Mesendoderm (in vitro differentiated cells): ENCODE measurements at regions not wholly inside any gene's neighbourhood (a gene's known extent, or its start where the extent isn't known, plus 50 kb on each side); places are given as distances from the start of the nearest gene placed in this dataset.

Experiments used
- DNase-seq: peaks from one replicate; pipeline ENCODE4 v3.0.0; 2013
- H2AK5ac ChIP-seq: 2 replicates; pipeline ENCODE4 v1.6.1; 2013; ENCODE audit warnings: low read length, inconsistent platforms
- H2BK120ac ChIP-seq: 2 replicates; pipeline ENCODE4 v1.6.1; 2013; ENCODE audit warnings: low read depth, mild to moderate bottlenecking, low read length, moderate library complexity, mixed read lengths
- H2BK15ac ChIP-seq: replicated peaks from 2 replicates; pipeline ENCODE4 v1.6.1; 2013; ENCODE audit warnings: low read depth, mild to moderate bottlenecking, moderate library complexity
- H2BK5ac ChIP-seq: 2 replicates; pipeline ENCODE4 v1.6.1; 2013; ENCODE audit warnings: low read length, inconsistent platforms
- H3K18ac ChIP-seq: 2 replicates; pipeline ENCODE4 v1.6.1; 2013; ENCODE audit warnings: mild to moderate bottlenecking, low read length, mixed read lengths
- H3K23ac ChIP-seq: one replicate; pipeline ENCODE4 v1.6.1; 2013; ENCODE audit warnings: low read length
- H3K27ac ChIP-seq: 2 replicates; pipeline ENCODE4 v1.5.1; 2013; ENCODE audit warnings: low read depth, mild to moderate bottlenecking, inconsistent platforms, low read length, moderate library complexity
- H3K27me3 ChIP-seq: 2 replicates; pipeline ENCODE4 v1.6.1; 2013; ENCODE audit warnings: low read length, control low read depth, mild to moderate bottlenecking, inconsistent platforms; ENCODE audit not compliant: insufficient read depth, poor library complexity
- H3K36me3 ChIP-seq: 2 replicates; pipeline ENCODE4 v1.6.1; 2013; ENCODE audit warnings: low read length, inconsistent platforms; ENCODE audit not compliant: control insufficient read depth, insufficient read depth
- H3K4ac ChIP-seq: one replicate; pipeline ENCODE4 v1.6.1; 2013; ENCODE audit warnings: low read depth, mild to moderate bottlenecking, low read length, moderate library complexity
- H3K4me1 ChIP-seq: 2 replicates; pipeline ENCODE4 v1.6.1; 2013; ENCODE audit warnings: low read depth, low read length, inconsistent platforms; ENCODE audit not compliant: control insufficient read depth
- H3K4me2 ChIP-seq: 2 replicates; pipeline ENCODE4 v1.6.1; 2013; ENCODE audit warnings: low read length
- H3K4me3 ChIP-seq: 2 replicates; pipeline ENCODE4 v1.5.1; 2013; ENCODE audit warnings: mild to moderate bottlenecking, low read length
- H3K56ac ChIP-seq: one replicate; pipeline ENCODE4 v1.6.1; 2013; ENCODE audit warnings: low read length
- H3K79me1 ChIP-seq: 2 replicates; pipeline ENCODE4 v1.6.1; 2013; ENCODE audit warnings: low read length, inconsistent platforms
- H3K79me2 ChIP-seq: 2 replicates; pipeline ENCODE4 v1.6.1; 2013; ENCODE audit warnings: mild to moderate bottlenecking, low read length; ENCODE audit not compliant: control insufficient read depth, insufficient read depth
- H3K9ac ChIP-seq: 2 replicates; pipeline ENCODE4 v1.6.1; 2013; ENCODE audit warnings: low read length, inconsistent platforms
- H4K5ac ChIP-seq: one replicate; pipeline ENCODE4 v1.6.1; 2013; ENCODE audit warnings: low read length
- H4K8ac ChIP-seq: one replicate; pipeline ENCODE4 v1.6.1; 2013; ENCODE audit warnings: low read depth, mild to moderate bottlenecking, control low read depth, low read length, moderate library complexity
- whole genome bisulfite sequencing: extraction: QIAGEN DNeasy Blood & Tissue Kit; methylation state at CpG from one replicate; pipeline ENCODE4 v1.1.7; 2013; ENCODE audit warnings: low lambda C conversion rate, missing lambda C conversion rate; ENCODE audit not compliant: insufficient coverage; ENCODE audit errors: extremely low coverage; 5-methylcytosine and 5-hydroxymethylcytosine counted together

DNA sequence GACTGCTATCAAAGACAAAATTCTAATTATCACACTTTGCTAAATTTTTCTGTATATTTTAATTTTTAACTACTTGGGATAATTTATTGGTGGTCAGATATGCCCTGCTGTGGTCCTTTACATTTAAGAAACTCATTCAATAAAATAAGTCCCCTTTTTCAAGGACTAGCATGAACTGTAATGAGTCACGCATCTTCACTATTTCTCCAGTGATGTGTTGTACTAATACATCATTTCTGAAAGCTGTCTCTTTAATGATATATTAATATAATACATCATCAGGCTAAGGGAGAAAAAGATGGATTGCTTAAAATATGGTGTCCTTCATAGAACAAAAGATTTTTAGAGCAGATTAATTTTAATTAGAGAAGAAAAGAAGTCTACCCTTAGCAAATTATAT lies 901.4 kb downstream of the DIPK2A start:
- Histone ChIP-seq H3K27ac (no peak overlapping the region), H3K4me2 (no peak overlapping the region), H3K27me3 (no peaks in the 10 kb centered on the region), H2AK5ac (no peak overlapping the region), H3K4me3 (no peak overlapping the region), H3K9ac (no peak overlapping the region), H3K79me2 (no peaks in the 10 kb centered on the region), H2BK120ac (no peak overlapping the region), H2BK5ac (no peak overlapping the region), H3K56ac (no peak overlapping the region), H3K4me1 (no peaks in the 10 kb centered on the region), H3K79me1 (no peaks in the 10 kb centered on the region), H3K23ac (no peak overlapping the region), H3K36me3 (no peaks in the 10 kb centered on the region), H3K4ac (no peak overlapping the region), H4K5ac (no peak overlapping the region), H2BK15ac (no peak overlapping the region), H3K18ac (no peak overlapping the region), H4K8ac (no peak overlapping the region)
- WGBS, result no CpG with 5 or more reads among the region's 1 CpG
- no peak for DNase-seq

- Histone ChIP-seq H3K27ac (no peak overlapping the region), H3K4me2 (no peak overlapping the region), H3K36me3 (no peaks in the 10 kb centered on the region), H3K79me1 (no peaks in the 10 kb centered on the region), H3K27me3 (no peaks in the 10 kb centered on the region), H3K4me1 (no peaks in the 10 kb centered on the region), H2BK120ac (no peak overlapping the region), H4K5ac (no peak overlapping the region), H2BK5ac (no peak overlapping the region), H4K8ac (no peak overlapping the region), H3K9ac (no peak overlapping the region), H3K23ac (no peak overlapping the region), H3K4ac (no peak overlapping the region), H3K79me2 (no peaks in the 10 kb centered on the region), H3K18ac (no peak overlapping the region), H3K56ac (no peak overlapping the region), H2BK15ac (no peak overlapping the region), H2AK5ac (no peak overlapping the region), H3K4me3 (no peak overlapping the region)
- no peak for DNase-seq
These were observed 903.6 kb downstream of the DIPK2A start for GRCh38 chr3:144875211-144875610.

- H3K36me3 ChIP-seq, result no peaks in the 10 kb centered on the region
- no peak overlapping the region for H4K5ac ChIP-seq
- H3K18ac ChIP-seq, result no peak overlapping the region
- H2BK15ac ChIP-seq, result no peak overlapping the region
- no peak for DNase-seq
- no CpG with 5 or more reads among the region's 9 CpGs for WGBS
- H3K27me3 ChIP-seq, result no peaks in the 10 kb centered on the region
- H2BK5ac ChIP-seq, result no peak overlapping the region
- no peaks in the 10 kb centered on the region for H3K79me1 ChIP-seq
- H3K23ac ChIP-seq, result no peak overlapping the region
- H3K56ac ChIP-seq, result no peak overlapping the region
- no peak overlapping the region for H2AK5ac ChIP-seq
- no peak overlapping the region for H3K9ac ChIP-seq
- H3K79me2 ChIP-seq, result no peaks in the 10 kb centered on the region
- H3K4me2 ChIP-seq, result no peak overlapping the region
- no peak overlapping the region for H4K8ac ChIP-seq
- H3K27ac ChIP-seq, result no peak overlapping the region
- no peak overlapping the region for H2BK120ac ChIP-seq
- H3K4me1 ChIP-seq, result no peaks in the 10 kb centered on the region
- H3K4me3 ChIP-seq, result no peak overlapping the region
- no peak overlapping the region for H3K4ac ChIP-seq
These were observed 905.7 kb downstream of the DIPK2A start for GRCh38 chr3:144877356-144877755.

DNA sequence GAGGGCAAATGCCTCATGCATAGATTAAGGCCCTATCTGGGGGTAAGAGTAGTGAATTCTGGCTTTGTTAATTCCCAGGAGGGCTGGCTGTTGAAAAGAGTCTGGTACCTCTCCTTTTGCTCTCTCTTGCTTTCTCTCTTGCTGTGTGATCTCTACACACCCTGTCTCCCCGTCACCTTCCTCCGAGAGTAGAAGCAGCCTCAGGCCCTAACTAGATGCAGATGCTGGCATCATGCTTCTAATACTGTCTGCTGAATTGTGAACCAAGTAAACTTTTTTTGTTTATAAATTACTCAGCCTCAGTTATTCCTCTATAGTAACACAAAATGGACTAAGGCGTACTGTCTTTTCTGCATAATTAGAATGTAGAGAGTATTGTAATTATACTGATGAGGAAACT lies 908.1 kb downstream of the DIPK2A start:
- Histone ChIP-seq H3K79me1 (no peaks in the 10 kb centered on the region), H3K23ac (no peak overlapping the region), H2BK15ac (no peak overlapping the region), H2BK5ac (no peak overlapping the region), H3K4ac (no peak overlapping the region), H3K9ac (no peak overlapping the region), H2AK5ac (no peak overlapping the region), H3K18ac (no peak overlapping the region), H3K27ac (no peak overlapping the region), H3K36me3 (no peaks in the 10 kb centered on the region), H2BK120ac (no peak overlapping the region), H3K27me3 (no peaks in the 10 kb centered on the region), H3K79me2 (no peaks in the 10 kb centered on the region), H3K4me3 (no peak overlapping the region), H3K4me1 (no peaks in the 10 kb centered on the region), H3K4me2 (no peak overlapping the region), H3K56ac (no peak overlapping the region), H4K5ac (no peak overlapping the region), H4K8ac (no peak overlapping the region)
- DNase-seq, result no peak
- no CpG with 5 or more reads among the region's 3 CpGs for WGBS

DNA sequence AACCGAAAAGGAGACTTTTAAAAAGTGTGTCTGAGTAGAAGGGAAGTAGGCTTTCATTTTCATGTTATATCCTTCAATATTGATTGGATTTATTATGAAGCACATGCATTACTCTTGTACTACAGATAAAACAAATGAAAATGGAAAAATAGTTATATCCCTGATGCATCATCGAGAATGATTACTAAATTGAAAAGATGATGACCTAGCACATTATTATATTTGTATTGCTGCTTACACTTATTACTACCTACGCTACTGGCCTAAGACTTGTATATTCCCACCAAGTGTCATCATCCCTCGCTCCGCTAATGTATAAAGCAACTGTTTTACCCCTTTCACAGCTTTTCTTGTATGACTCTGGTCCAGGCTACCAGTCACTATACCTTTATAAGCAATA lies 922.4 kb downstream of the DIPK2A start:
- WGBS, result no CpG with 5 or more reads among the region's 5 CpGs

GRCh38 chr3:144894576-144894975 lies 923.0 kb downstream of the DIPK2A start:
- H4K8ac ChIP-seq, result no peak overlapping the region

More for the DNA sequence above, 922.4 kb downstream of the DIPK2A start:
- H2BK120ac ChIP-seq, result no peak overlapping the region
- H3K18ac ChIP-seq, result no peak overlapping the region
- no peak overlapping the region for H2BK15ac ChIP-seq
- H2AK5ac ChIP-seq, result no peak overlapping the region
- H3K4me3 ChIP-seq, result no peak overlapping the region
- no peak overlapping the region for H3K56ac ChIP-seq
- no peaks in the 10 kb centered on the region for H3K36me3 ChIP-seq
- no peak overlapping the region for H3K23ac ChIP-seq
- H3K4ac ChIP-seq, result no peak overlapping the region
- no peaks in the 10 kb centered on the region for H3K79me1 ChIP-seq
- H3K79me2 ChIP-seq, result no peaks in the 10 kb centered on the region
- H3K4me1 ChIP-seq, result no peaks in the 10 kb centered on the region
- H4K5ac ChIP-seq, result no peak overlapping the region
- H2BK5ac ChIP-seq, result no peak overlapping the region
- no peaks in the 10 kb centered on the region for H3K27me3 ChIP-seq
- H3K9ac ChIP-seq, result no peak overlapping the region
- no peak overlapping the region for H4K8ac ChIP-seq
- no peak for DNase-seq
- no peak overlapping the region for H3K4me2 ChIP-seq
- no peak overlapping the region for H3K27ac ChIP-seq

More at GRCh38 chr3:144894576-144894975, 923.0 kb downstream of the DIPK2A start:
- no peak overlapping the region for H3K18ac ChIP-seq
- no peak overlapping the region for H3K23ac ChIP-seq
- no peak overlapping the region for H3K56ac ChIP-seq
- WGBS, result no CpG with 5 or more reads among the region's 2 CpGs
- H3K4me2 ChIP-seq, result no peak overlapping the region
- H3K79me1 ChIP-seq, result no peaks in the 10 kb centered on the region
- no peaks in the 10 kb centered on the region for H3K36me3 ChIP-seq
- no peak for DNase-seq
- no peaks in the 10 kb centered on the region for H3K79me2 ChIP-seq
- no peak overlapping the region for H2AK5ac ChIP-seq
- no peaks in the 10 kb centered on the region for H3K4me1 ChIP-seq
- H3K27ac ChIP-seq, result no peak overlapping the region
- H3K4ac ChIP-seq, result no peak overlapping the region
- H3K27me3 ChIP-seq, result no peaks in the 10 kb centered on the region
- no peak overlapping the region for H3K9ac ChIP-seq
- no peak overlapping the region for H2BK5ac ChIP-seq
- H2BK120ac ChIP-seq, result no peak overlapping the region
- H4K5ac ChIP-seq, result no peak overlapping the region
- no peak overlapping the region for H2BK15ac ChIP-seq
- no peak overlapping the region for H3K4me3 ChIP-seq
